Activated effector memory CD4-positive, alpha-beta T cell treated with Interleukin-2 at 50 U/mL for 16 hours (primary cell): ENCODE measurements at regions not wholly inside any gene's neighbourhood (a gene's known extent, or its start where the extent isn't known, plus 50 kb on each side); places are given as distances from the start of the nearest gene placed in this dataset.
A peak's percentile ranks its signal among the peaks of the same experiment; 100 is the strongest.

Source experiments
- DNase-seq: peaks from one replicate; pipeline ENCODE4 v3.0.0-alpha.2; 2020

GRCh38 chr6:90401933-90402830 lies 105.5 kb upstream of the BACH2 start:
- DNase-seq, result peak; percentile 31

- no peak for DNase-seq
Measured at GRCh38 chr6:90399970-90400369, 103.3 kb upstream of the BACH2 start.

- DNase-seq, result peak; percentile 70
Measured at GRCh38 chr6:90397929-90398674, 101.5 kb upstream of the BACH2 start.

- no peak for DNase-seq
Measured at GRCh38 chr6:90397047-90397446, 100.4 kb upstream of the BACH2 start.

GRCh38 chr6:90393232-90393884 lies 96.7 kb upstream of the BACH2 start:
- peak; percentile 46 for DNase-seq

GRCh38 chr6:90390379-90390778 lies 93.7 kb upstream of the BACH2 start:
- DNase-seq, result no peak

- no peak for DNase-seq
Measured at GRCh38 chr6:90388395-90388794, 91.8 kb upstream of the BACH2 start.

GRCh38 chr6:90387826-90388225 lies 91.2 kb upstream of the BACH2 start:
- DNase-seq, result no peak

GRCh38 chr6:90387383-90387775 lies 90.7 kb upstream of the BACH2 start:
- no peak for DNase-seq

- no peak for DNase-seq
Measured at GRCh38 chr6:90386399-90387382, 90.0 kb upstream of the BACH2 start.

- no peak for DNase-seq
Measured at GRCh38 chr6:90385759-90386313, 89.2 kb upstream of the BACH2 start.

- no peak for DNase-seq
Measured at GRCh38 chr6:90384720-90385119, 88.1 kb upstream of the BACH2 start.

GRCh38 chr6:90383196-90383822 lies 86.7 kb upstream of the BACH2 start:
- DNase-seq, result no peak

- DNase-seq, result no peak
Measured at GRCh38 chr6:90382760-90383159, 86.1 kb upstream of the BACH2 start.

- DNase-seq, result no peak
Measured at GRCh38 chr6:90375681-90376439, 79.2 kb upstream of the BACH2 start.

- DNase-seq, result no peak
Measured at GRCh38 chr6:90374201-90374600, 77.6 kb upstream of the BACH2 start.

- no peak for DNase-seq
Measured at GRCh38 chr6:90372885-90373284, 76.2 kb upstream of the BACH2 start.

- no peak for DNase-seq
Measured at GRCh38 chr6:90372450-90372849, 75.8 kb upstream of the BACH2 start.

GRCh38 chr6:90370493-90370959 lies 73.9 kb upstream of the BACH2 start:
- no peak for DNase-seq

GRCh38 chr6:90369651-90370050 lies 73.0 kb upstream of the BACH2 start:
- DNase-seq, result no peak
